ENCODE measurements at regions not wholly inside any gene's neighbourhood (a gene's known extent, or its start where the extent isn't known, plus 50 kb on each side); places are given as distances from the start of the nearest gene placed in this dataset.

- H3K4me2 ChIP-seq = peak overlapping the region; percentile 74; the same call in 1 of the 2 replicates
- H3K4me3 ChIP-seq (ENCODE audit: low read depth in 2 of 2, low read length in 1 of 2) = peak overlapping the region in 1 of 2 experiments; percentile 55; a peak in 3 of 4 replicates
- no peak for TF ChIP-seq ZBTB33 (IDR thresholded peaks at IDR 0.05; ENCODE audit: borderline replicate concordance, low read depth)
- TF ChIP-seq YY1 (IDR thresholded peaks at IDR 0.05; ENCODE audit: low read depth) = no peak
- no peak for TF ChIP-seq MXI1 (IDR thresholded peaks at IDR 0.05; ENCODE audit: low read depth, low read length)
- no peak for TF ChIP-seq SIN3A (IDR thresholded peaks at IDR 0.05; ENCODE audit: borderline replicate concordance, low read depth, low read length)
- TF ChIP-seq NRF1 (IDR thresholded peaks at IDR 0.05; ENCODE audit: low read depth, low read length) = no peak
- TF ChIP-seq, protein P1, sequence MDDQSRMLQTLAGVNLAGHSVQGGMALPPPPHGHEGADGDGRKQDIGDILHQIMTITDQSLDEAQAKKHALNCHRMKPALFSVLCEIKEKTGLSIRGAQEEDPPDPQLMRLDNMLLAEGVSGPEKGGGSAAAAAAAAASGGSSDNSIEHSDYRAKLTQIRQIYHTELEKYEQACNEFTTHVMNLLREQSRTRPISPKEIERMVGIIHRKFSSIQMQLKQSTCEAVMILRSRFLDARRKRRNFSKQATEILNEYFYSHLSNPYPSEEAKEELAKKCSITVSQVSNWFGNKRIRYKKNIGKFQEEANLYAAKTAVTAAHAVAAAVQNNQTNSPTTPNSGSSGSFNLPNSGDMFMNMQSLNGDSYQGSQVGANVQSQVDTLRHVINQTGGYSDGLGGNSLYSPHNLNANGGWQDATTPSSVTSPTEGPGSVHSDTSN (IDR thresholded peaks at IDR 0.05) = no peak
- no peak for TF ChIP-seq JUND (IDR thresholded peaks at IDR 0.05)
- TF ChIP-seq RXRA (IDR thresholded peaks at IDR 0.05; ENCODE audit: borderline replicate concordance, low read depth) = no peak
- TF ChIP-seq TCF12 (IDR thresholded peaks at IDR 0.05) = no peak
- TF ChIP-seq GATA2 (CRISPR knock-in tag; IDR thresholded peaks at IDR 0.05) = no peak
- TF ChIP-seq ELF1 (IDR thresholded peaks at IDR 0.05) = no peak
- TF ChIP-seq POLR2AphosphoS5 (IDR thresholded peaks at IDR 0.05; ENCODE audit: low read depth, low read length) = no peak
- no peak for TF ChIP-seq CHD2 (IDR thresholded peaks at IDR 0.05; ENCODE audit: low read length, partially characterized antibody)
- no peak for TF ChIP-seq GABPA (IDR thresholded peaks at IDR 0.05; ENCODE audit: low read depth)
- TF ChIP-seq IRF3 (IDR thresholded peaks at IDR 0.05; ENCODE audit: low read depth, low read length) = no peak
- TF ChIP-seq FOXJ3 (CRISPR knock-in tag; IDR thresholded peaks at IDR 0.05) = no peak
- peaks cover 6% of the 10 kb centered on the region for H3F3A ChIP-seq (replicated peaks; ENCODE audit: insufficient read depth)
- H3K9me2 ChIP-seq = no peaks in the 10 kb centered on the region
- H3K79me2 ChIP-seq (ENCODE audit: insufficient read depth) = no peaks in the 10 kb centered on the region
- no peaks in the 10 kb centered on the region for H3K27me3 ChIP-seq (ENCODE audit: insufficient read depth)
- no peaks in the 10 kb centered on the region for H3K36me3 ChIP-seq (replicated peaks in 1 of 2; ENCODE audit: control insufficient read depth in 1 of 2, insufficient read depth in 2 of 2, low read length in 1 of 2)
- ChIA-PET CTCF (interaction anchor here (2.3 kb wide), 1 partner anchor 25 kb away, joined by 5 read pairs; no protein-coding TSS in a partner anchor), POLR2A (no interaction called here)
- H3K9ac ChIP-seq = no peak overlapping the region
- H3K4me1 ChIP-seq (ENCODE audit: control insufficient read depth in 1 of 2, insufficient read depth in 2 of 2, low read depth in 1 of 2, low read length in 1 of 2) = peaks cover 0 to 15% of the 10 kb centered on the region in 2 experiments; a peak in 2 of 4 replicates
- H2AFZ ChIP-seq (ENCODE audit: low read depth) = peak overlapping the region; percentile 87; the same call in 1 of the 2 replicates
- no peak overlapping the region for H3K27ac ChIP-seq (ENCODE audit: low read depth in 2 of 2, low read length in 1 of 2)
- H3K9me3 ChIP-seq = no peaks in the 10 kb centered on the region
- peak; percentile 7 for DNase-seq
- 72% methylated on average over 14 of the region's 23 CpGs for WGBS (ENCODE audit: low lambda C conversion rate)
- H4K20me1 ChIP-seq (ENCODE audit: insufficient read depth) = no peaks in the 10 kb centered on the region
Observed at GRCh38 chr20:29448806-29449470, 1808.5 kb upstream of the DEFB115 start.
